NB4 (cell line): ENCODE measurements at regions not wholly inside any gene's neighbourhood (a gene's known extent, or its start where the extent isn't known, plus 50 kb on each side); places are given as distances from the start of the nearest gene placed in this dataset.

Source experiments
- DNase-seq: peaks from one replicate; pipeline ENCODE4 v3.0.0; 2010; ENCODE audit warnings: low read depth
- H3K4me3 ChIP-seq: one replicate; pipeline ENCODE4 v1.5.1; 2011; ENCODE audit warnings: mild to moderate bottlenecking, low read depth, low read length, moderate library complexity
- MYC ChIP-seq: IDR thresholded peaks from 2 replicates; pipeline ENCODE4 v1.6.1; 2011; ENCODE audit warnings: low read depth, low read length
- POLR2A ChIP-seq: IDR thresholded peaks from 2 replicates; pipeline ENCODE4 v1.6.1; 2011; ENCODE audit warnings: mild to moderate bottlenecking; ENCODE audit not compliant: insufficient read length; ENCODE audit errors: extremely low read depth
- TF ChIP-seq, protein P1 (sequence below): IDR thresholded peaks from one replicate; pipeline ENCODE4 v1.5.1; 2012; ENCODE audit warnings: low read depth, low read length
- TF ChIP-seq, protein P2 (sequence below): IDR thresholded peaks from 2 replicates; pipeline ENCODE4 v1.6.1; 2011; ENCODE audit warnings: low read depth, low read length

- no peak for DNase-seq
- H3K4me3 ChIP-seq: no peak overlapping the region
- TF ChIP-seq MYC (no peak), POLR2A (no peak)
- TF ChIP-seq, protein P1, sequence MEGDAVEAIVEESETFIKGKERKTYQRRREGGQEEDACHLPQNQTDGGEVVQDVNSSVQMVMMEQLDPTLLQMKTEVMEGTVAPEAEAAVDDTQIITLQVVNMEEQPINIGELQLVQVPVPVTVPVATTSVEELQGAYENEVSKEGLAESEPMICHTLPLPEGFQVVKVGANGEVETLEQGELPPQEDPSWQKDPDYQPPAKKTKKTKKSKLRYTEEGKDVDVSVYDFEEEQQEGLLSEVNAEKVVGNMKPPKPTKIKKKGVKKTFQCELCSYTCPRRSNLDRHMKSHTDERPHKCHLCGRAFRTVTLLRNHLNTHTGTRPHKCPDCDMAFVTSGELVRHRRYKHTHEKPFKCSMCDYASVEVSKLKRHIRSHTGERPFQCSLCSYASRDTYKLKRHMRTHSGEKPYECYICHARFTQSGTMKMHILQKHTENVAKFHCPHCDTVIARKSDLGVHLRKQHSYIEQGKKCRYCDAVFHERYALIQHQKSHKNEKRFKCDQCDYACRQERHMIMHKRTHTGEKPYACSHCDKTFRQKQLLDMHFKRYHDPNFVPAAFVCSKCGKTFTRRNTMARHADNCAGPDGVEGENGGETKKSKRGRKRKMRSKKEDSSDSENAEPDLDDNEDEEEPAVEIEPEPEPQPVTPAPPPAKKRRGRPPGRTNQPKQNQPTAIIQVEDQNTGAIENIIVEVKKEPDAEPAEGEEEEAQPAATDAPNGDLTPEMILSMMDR: no peak
- TF ChIP-seq, protein P2, sequence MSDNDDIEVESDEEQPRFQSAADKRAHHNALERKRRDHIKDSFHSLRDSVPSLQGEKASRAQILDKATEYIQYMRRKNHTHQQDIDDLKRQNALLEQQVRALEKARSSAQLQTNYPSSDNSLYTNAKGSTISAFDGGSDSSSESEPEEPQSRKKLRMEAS: no peak
Measured at GRCh38 chr7:348962-349743, 59.2 kb downstream of the FOXL3 start.

DNA sequence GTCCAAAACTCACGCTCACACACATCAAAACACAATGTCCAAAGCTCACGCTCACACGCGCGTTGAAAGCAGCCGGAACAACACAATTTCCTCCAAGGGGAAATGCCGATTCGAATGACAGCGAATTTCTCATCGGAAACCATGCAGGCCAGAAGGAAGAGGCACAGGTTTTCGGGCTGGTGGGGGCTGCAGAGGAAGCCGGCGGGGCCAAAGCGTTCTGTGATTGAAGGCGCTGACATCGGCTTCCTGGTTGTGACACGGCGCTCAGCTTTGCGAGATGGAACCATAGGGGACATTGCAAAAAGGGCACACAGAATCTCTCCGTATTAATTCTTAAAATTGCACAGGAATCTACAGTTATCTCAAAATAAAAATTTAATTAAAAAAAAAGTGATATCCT lies 61.3 kb downstream of the FOXL3 start:
- H3K4me3 ChIP-seq: no peak overlapping the region
- no peak for DNase-seq
- TF ChIP-seq, protein P1: no peak
- TF ChIP-seq, protein P2: no peak
- TF ChIP-seq MYC (no peak), POLR2A (no peak)

DNA sequence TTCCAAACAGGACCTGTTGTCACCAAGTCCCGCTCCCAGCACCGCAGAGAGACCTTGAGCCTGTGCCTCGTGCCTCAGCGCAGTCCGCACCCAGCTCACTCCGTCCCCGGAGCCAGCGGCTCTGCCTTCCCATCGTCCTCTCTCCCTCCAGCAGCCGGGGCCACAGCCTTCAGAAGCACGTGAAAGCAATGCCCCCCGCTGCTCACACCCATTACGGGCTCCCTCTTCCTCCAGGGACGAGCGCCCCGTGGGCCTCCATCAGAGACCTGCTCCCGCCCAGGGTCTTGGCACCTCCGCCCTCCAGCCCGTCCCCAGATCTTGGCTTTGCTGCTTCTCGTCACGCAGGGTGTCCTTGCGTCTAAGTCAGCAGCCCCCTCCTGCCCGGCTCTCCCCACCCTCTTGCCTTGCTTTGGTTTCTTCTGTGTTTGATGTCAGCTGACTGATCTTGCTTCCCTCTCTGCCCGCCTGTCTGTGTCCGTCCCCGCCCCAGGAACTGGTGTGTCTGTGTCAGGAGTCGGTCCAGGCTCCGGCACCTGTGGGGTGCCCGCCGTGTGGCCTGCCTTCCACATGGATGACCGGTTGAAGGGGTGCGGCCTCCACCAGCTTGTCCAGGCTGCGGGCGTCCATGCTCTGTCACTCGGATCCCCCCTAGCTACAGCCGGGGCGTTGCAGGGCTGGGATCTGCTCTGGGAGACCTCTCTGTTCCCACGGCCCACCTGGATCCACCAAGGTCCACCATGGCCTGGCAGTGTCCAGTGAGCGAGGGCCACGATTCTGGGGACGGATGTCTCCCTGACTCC lies 61.9 kb downstream of the FOXL3 start:
- H3K4me3 ChIP-seq: no peak overlapping the region
- DNase-seq: no peak
- TF ChIP-seq, protein P1: no peak

DNA sequence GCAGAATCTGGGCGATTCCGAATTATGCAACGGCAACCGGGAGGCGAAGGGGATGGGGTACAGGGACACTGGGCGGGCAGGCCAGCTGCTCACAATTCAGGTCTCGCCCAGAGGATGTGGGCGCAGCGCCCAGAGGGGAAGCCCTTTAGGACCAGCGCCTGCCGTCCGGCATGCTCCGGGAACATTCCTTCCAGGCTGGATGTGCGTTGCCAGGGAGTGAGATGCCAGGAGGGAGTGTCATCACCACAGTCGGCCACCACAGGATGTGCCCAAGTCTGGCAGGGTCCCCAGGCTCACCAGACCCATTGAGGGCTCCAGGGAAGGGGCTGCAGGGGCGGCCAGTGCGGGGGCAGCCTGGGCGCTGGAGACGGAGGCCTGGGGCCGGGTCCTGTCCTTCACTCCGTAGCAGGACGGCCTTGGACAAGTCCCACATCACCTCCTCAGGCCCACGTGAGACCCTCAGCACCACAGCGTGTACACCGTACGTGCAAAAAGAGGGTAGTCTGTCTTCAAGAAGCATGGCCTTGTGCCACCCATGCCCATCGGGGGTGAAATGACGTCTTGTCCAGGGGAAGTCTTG lies 63.9 kb downstream of the FOXL3 start:
- no peak overlapping the region for H3K4me3 ChIP-seq
- DNase-seq: no peak
- TF ChIP-seq MYC: no peak
- no peak for TF ChIP-seq POLR2A
- TF ChIP-seq, protein P2: no peak
- TF ChIP-seq, protein P1: no peak

- no peak for DNase-seq
- TF ChIP-seq MYC (no peak), POLR2A (no peak)
- TF ChIP-seq, protein P2: no peak
- TF ChIP-seq, protein P1: no peak
- H3K4me3 ChIP-seq: no peak overlapping the region
Measured at GRCh38 chr7:354597-355470, 64.9 kb downstream of the FOXL3 start.
